Nephron progenitor cell (in vitro differentiated cells): ENCODE measurements at regions not wholly inside any gene's neighbourhood (a gene's known extent, or its start where the extent isn't known, plus 50 kb on each side); places are given as distances from the start of the nearest gene placed in this dataset.

Experiments used
- DNase-seq: peaks from one replicate; pipeline ENCODE4 v3.0.0; 2021
- H3K27ac Mint-ChIP-seq: 2 replicates; pipeline ENCODE4 v1.8.0; 2021; ENCODE audit warnings: mild to moderate bottlenecking, moderate library complexity, mixed read lengths
- H3K27me3 Mint-ChIP-seq: 2 replicates; pipeline ENCODE4 v1.8.0; 2021; ENCODE audit warnings: mild to moderate bottlenecking, low read depth, mixed read lengths; ENCODE audit not compliant: poor library complexity
- H3K36me3 Mint-ChIP-seq: 2 replicates; pipeline ENCODE4 v1.8.0; 2021; ENCODE audit warnings: low read depth, mixed read lengths
- H3K4me1 Mint-ChIP-seq: 2 replicates; pipeline ENCODE4 v1.8.0; 2021; ENCODE audit warnings: mixed read lengths
- H3K4me3 Mint-ChIP-seq: 2 replicates; pipeline ENCODE4 v1.8.0; 2021; ENCODE audit warnings: mild to moderate bottlenecking, moderate library complexity, mixed read lengths
- H3K9me3 Mint-ChIP-seq: 2 replicates; pipeline ENCODE4 v1.8.0; 2021; ENCODE audit warnings: mild to moderate bottlenecking, moderate library complexity, mixed read lengths
- TF ChIP-seq, protein P1 (sequence below): fragments of 200-600 bp; sonication (generic); IDR thresholded peaks from 2 replicates; pipeline ENCODE4 v1.5.0; 2021; ENCODE audit warnings: antibody characterized with exemption

DNA sequence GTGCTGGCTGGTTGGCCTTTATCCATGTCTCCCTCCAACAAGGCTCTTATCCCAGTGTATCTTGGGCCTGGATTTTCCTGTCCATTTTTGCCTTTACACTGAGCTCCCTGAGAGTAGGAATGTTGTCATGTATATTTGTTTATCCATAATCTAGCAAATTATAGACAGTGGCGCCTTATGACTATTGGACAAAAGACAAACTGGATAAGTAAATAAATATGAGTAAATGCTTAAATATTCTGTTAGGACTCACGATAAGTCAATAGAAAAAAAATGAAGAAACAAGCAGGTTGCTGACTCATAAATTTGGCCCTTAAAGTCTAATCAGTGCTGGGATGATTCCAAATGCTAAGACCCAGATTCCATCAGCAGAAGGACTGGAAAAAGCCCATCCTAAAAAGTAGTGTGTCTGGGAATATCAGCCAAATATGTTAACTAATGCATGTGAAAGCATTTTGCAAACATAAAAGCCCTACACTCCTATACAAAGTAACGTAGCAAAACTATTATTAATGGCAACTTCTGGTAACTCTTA, 55.0 kb upstream of the PCSK2 start:
- Mint-ChIP-seq H3K4me1 (peaks cover 16% of the 10 kb centered on the region), H3K27ac (no peak overlapping the region), H3K27me3 (peaks cover 6% of the 10 kb centered on the region), H3K9me3 (no peaks in the 10 kb centered on the region), H3K4me3 (no peak overlapping the region), H3K36me3 (no peaks in the 10 kb centered on the region)
- DNase-seq: no peak
- TF ChIP-seq, protein P1, sequence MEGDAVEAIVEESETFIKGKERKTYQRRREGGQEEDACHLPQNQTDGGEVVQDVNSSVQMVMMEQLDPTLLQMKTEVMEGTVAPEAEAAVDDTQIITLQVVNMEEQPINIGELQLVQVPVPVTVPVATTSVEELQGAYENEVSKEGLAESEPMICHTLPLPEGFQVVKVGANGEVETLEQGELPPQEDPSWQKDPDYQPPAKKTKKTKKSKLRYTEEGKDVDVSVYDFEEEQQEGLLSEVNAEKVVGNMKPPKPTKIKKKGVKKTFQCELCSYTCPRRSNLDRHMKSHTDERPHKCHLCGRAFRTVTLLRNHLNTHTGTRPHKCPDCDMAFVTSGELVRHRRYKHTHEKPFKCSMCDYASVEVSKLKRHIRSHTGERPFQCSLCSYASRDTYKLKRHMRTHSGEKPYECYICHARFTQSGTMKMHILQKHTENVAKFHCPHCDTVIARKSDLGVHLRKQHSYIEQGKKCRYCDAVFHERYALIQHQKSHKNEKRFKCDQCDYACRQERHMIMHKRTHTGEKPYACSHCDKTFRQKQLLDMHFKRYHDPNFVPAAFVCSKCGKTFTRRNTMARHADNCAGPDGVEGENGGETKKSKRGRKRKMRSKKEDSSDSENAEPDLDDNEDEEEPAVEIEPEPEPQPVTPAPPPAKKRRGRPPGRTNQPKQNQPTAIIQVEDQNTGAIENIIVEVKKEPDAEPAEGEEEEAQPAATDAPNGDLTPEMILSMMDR: no peak

DNA sequence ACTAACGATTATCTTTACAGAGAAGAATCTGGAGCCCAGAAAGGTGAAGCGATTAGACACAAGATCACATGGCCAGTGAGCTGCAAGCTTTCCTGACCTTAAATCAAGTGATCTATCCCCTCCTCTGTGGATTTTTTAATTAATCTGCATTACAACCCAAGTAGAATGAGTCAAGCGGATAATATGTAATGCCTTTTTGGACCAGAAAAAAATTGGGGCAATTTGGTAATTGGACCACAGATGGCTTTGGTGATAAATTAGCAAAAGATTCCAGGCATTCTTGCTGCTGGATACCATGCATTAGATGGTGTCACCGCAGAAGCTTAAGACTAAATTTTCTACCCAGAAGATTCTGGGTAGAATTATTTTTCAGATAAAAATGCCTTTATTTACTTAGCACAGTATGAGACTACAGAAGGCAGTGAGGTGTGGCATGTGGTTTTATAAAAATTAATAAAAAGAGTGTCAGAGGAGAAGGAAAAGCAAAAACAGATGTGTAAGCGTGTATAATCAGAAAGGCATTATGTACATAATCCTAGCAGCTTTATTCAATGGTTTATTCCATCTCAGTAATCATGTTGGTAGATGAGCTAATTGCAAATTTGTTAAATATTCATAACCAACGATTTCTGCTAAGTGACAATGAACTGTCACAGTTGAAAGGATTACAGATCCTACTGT, 53.9 kb upstream of the PCSK2 start:
- H3K4me3 Mint-ChIP-seq: no peak overlapping the region
- DNase-seq: no peak
- H3K36me3 Mint-ChIP-seq: no peaks in the 10 kb centered on the region
- TF ChIP-seq, protein P1: no peak
- H3K27ac Mint-ChIP-seq: no peak overlapping the region
- H3K4me1 Mint-ChIP-seq: peaks cover 16% of the 10 kb centered on the region
- peaks cover 5% of the 10 kb centered on the region for H3K27me3 Mint-ChIP-seq
- H3K9me3 Mint-ChIP-seq: no peaks in the 10 kb centered on the region
